ENCODE measurements at regions not wholly inside any gene's neighbourhood (a gene's known extent, or its start where the extent isn't known, plus 50 kb on each side); places are given as distances from the start of the nearest gene placed in this dataset.

DNA sequence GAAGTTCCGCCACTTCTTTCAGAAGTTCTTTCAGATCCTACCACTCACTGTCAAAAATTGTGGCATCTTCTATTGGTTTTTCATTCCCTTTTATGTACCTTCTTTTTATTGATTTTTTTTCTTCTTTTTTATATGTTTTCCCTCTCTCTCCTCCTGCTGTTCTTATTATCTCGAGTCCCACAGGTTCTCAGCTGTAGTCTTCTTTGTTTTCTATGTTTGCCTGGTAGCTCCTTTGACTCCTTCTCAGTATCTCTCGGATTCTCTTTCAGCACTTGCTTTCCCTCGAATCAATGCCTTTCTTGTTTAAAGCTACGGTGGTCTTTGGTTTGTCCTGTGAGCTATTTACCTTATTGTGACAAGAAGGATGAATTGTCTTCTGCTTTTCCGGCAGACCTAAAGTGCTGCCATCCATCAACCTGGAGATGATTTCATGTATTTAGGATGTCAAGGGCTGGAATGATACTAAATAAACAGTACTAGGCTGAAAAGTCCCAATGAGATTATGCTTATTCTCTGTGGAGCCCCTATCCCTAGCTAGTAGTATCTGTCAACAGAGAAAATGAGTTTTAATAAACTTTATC is 541.7 kb downstream of the NOVA1 start:
- TF ChIP-seq, protein P1, sequence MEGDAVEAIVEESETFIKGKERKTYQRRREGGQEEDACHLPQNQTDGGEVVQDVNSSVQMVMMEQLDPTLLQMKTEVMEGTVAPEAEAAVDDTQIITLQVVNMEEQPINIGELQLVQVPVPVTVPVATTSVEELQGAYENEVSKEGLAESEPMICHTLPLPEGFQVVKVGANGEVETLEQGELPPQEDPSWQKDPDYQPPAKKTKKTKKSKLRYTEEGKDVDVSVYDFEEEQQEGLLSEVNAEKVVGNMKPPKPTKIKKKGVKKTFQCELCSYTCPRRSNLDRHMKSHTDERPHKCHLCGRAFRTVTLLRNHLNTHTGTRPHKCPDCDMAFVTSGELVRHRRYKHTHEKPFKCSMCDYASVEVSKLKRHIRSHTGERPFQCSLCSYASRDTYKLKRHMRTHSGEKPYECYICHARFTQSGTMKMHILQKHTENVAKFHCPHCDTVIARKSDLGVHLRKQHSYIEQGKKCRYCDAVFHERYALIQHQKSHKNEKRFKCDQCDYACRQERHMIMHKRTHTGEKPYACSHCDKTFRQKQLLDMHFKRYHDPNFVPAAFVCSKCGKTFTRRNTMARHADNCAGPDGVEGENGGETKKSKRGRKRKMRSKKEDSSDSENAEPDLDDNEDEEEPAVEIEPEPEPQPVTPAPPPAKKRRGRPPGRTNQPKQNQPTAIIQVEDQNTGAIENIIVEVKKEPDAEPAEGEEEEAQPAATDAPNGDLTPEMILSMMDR (IDR thresholded peaks at IDR 0.05 in 8 of 11, conservative IDR thresholded peaks at IDR 0.05 in 3 of 11): no peak
- no peak for TF ChIP-seq POLR2A (IDR thresholded peaks at IDR 0.05)
